ENCODE measurements at regions not wholly inside any gene's neighbourhood (a gene's known extent, or its start where the extent isn't known, plus 50 kb on each side); places are given as distances from the start of the nearest gene placed in this dataset.

DNA sequence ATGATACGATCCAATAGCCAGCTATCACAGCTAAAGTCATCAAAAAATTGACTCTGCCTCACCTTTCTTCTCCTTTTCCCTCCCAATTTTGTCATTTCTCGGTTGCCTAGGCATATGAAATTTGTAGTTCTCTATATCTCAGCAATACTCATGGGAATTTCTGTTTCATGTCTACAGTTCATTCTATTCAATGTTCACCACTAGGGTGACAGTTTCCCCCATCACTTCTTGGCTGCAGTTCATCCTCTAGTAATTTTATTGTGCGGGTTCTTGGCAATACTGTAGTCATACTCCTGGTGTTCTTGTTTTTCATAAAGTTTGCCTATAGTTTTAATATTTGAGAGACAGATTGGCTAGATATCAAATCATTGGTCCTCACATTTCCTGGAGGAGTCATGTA, 872.2 kb upstream of the ID2 start:
- intact Hi-C loops (cut with DNase I): no loop called here
- Histone ChIP-seq H3K36me3 (no peaks in the 10 kb centered on the region), H3K27me3 (no peaks in the 10 kb centered on the region), H3K4me3 (no peak overlapping the region), H3K4me1 (no peaks in the 10 kb centered on the region), H3K9me3 (no peaks in the 10 kb centered on the region), H3K27ac (no peak overlapping the region)
- ATAC-seq (no peak), FAIRE-seq (no peak), DNase-seq (no peak)
- no peak for TF ChIP-seq CTCF (IDR thresholded peaks at IDR 0.05)
- WGBS, 2 donors: 89 to 90% methylated on average over 3 of the region's 3 CpGs

DNA sequence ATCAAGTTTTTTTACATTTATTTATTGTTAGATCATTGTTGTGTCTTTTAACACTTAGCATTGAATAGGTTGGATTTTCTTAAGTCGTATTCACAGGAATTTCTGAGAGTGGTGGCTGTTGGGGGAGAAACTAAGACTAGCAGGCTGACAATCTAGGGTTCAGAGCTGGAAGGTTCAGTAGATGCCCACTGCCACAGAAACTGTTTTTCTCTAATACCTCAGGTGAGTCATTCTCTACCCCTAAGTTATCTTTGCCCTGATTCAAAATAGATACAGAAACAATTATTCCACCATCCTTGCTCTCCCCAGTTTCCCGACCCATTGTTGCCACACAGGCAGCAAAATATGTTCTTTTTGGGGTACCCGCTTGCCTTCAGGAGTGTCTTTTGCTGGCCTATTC, 870.8 kb upstream of the ID2 start:
- H3K4me3 ChIP-seq: no peak overlapping the region
- TF ChIP-seq CTCF (IDR thresholded peaks at IDR 0.05): no peak
- WGBS, 2 donors: 88 to 93% methylated on average over 3 of the region's 3 CpGs
- intact Hi-C loops (cut with DNase I): no loop called here
- no peak for ATAC-seq
- no peak overlapping the region for H3K27ac ChIP-seq
- H3K36me3 ChIP-seq: no peaks in the 10 kb centered on the region
- H3K27me3 ChIP-seq: no peaks in the 10 kb centered on the region
- no peaks in the 10 kb centered on the region for H3K9me3 ChIP-seq
- no peak for DNase-seq
- no peak for FAIRE-seq
- no peaks in the 10 kb centered on the region for H3K4me1 ChIP-seq

- no peak for DNase-seq
- no peak for TF ChIP-seq CTCF (IDR thresholded peaks at IDR 0.05)
- no peak overlapping the region for H3K4me3 ChIP-seq
- no peak for ATAC-seq
- H3K36me3 ChIP-seq: no peaks in the 10 kb centered on the region
- no peaks in the 10 kb centered on the region for H3K9me3 ChIP-seq
- intact Hi-C loops (cut with DNase I): no loop called here
- no peak overlapping the region for H3K27ac ChIP-seq
- 85 to 88% methylated on average over 2 of the region's 2 CpGs for WGBS, 2 donors
- H3K27me3 ChIP-seq: no peaks in the 10 kb centered on the region
- FAIRE-seq: no peak
- no peaks in the 10 kb centered on the region for H3K4me1 ChIP-seq
Measured at GRCh38 chr2:7812231-7812995, 869.4 kb upstream of the ID2 start.

DNA sequence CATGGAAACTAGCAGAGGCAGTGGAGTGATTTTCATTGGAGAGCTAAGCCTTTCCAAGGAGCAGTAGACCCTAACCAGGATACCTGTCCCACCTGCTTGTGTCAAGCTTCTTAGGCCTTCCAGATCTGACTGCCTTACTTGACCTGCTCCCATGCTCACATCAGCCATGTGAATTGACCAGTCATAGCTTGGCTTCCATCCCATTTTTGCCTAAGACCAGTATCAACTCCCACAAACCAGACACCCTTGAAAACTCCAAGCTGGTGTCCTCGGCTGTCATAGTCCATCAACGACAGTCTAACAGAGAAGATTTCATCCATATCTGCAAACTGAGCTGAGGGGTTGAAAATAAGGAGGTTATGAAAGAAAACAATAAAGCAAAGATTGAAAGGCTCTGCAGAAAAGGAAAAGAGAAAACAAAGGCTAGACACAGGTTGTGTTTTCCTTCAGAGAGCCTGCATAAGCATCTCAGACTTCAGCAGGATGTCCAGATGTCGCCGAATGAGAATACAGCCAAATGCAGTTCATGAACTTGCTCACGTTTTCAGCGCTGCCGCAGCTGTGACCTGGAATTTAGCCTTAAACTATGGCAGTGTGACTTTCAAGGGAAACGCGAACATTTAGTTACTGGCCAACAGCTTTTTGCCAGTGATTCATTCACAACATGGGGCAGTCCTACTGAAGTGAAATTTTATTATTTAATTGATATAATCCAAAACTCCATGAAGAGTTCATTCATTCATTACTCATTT, 868.1 kb upstream of the ID2 start:
- no peak overlapping the region for H3K4me3 ChIP-seq
- no peaks in the 10 kb centered on the region for H3K36me3 ChIP-seq
- no peak for ATAC-seq
- H3K27me3 ChIP-seq: no peaks in the 10 kb centered on the region
- 88 to 94% methylated on average over 9 of the region's 9 CpGs for WGBS, 2 donors
- no peak for TF ChIP-seq CTCF (IDR thresholded peaks at IDR 0.05)
- no peak for DNase-seq
- no peaks in the 10 kb centered on the region for H3K4me1 ChIP-seq
- H3K27ac ChIP-seq: no peak overlapping the region
- intact Hi-C loops (cut with DNase I): no loop called here
- FAIRE-seq: no peak
- no peaks in the 10 kb centered on the region for H3K9me3 ChIP-seq

DNA sequence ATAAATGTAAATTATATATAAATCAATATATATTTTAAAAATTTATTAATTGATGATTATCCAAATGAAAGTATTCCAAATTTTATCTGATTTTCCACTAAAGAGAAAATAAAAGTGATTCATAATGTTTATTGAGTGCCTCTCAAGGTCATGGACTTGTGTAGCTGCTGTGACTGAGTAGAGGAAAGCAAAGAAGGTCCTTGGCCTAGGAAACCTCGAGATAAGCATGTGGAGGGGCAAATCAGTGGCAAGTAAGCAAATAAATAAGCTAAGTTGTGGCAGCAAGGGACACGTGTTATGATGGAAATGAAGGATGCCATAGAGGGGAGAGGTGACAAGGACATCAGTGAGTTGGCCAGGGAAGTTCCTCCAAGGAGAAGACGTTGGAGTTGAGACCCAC, 866.1 kb upstream of the ID2 start:
- ATAC-seq (no peak), DNase-seq (no peak), FAIRE-seq (no peak)
- 37 to 43% methylated on average over 3 of the region's 3 CpGs for WGBS, 2 donors
- Histone ChIP-seq H3K27ac (no peak overlapping the region), H3K4me3 (no peak overlapping the region), H3K4me1 (no peaks in the 10 kb centered on the region), H3K36me3 (no peaks in the 10 kb centered on the region), H3K9me3 (no peaks in the 10 kb centered on the region), H3K27me3 (no peaks in the 10 kb centered on the region)
- TF ChIP-seq CTCF (IDR thresholded peaks at IDR 0.05): no peak
- intact Hi-C loops (cut with DNase I): no loop called here
